Stimulated activated naive CD4-positive, alpha-beta T cell (primary cell): ENCODE measurements at regions not wholly inside any gene's neighbourhood (a gene's known extent, or its start where the extent isn't known, plus 50 kb on each side); places are given as distances from the start of the nearest gene placed in this dataset.

Experiments used
- DNase-seq, 6 experiments: peaks; one replicate each; lab custom pipeline; 2025; lab: John Stamatoyannopoulos, UW

DNA sequence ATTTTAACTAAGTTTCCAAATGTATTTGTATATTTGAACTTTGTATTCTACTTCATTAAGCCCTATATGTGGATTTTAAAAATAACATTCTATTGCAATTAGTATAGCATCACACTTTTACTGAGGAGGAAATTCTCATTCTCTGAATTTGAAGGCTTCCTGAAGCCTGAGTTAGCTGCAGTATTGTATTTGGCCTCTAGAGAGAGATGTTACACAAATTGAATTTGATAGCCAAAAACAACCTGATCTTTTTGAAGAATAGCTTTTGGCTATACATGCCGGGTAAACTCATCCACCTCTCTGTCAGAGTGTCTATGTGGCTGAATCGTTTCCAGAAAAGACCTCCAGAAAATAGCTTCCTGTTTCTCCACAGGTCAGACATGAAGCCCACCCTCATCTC is 316.5 kb upstream of the OR4E1 start:
- DNase-seq: peak in 2 of 6 experiments; percentile 15 to 22

DNA sequence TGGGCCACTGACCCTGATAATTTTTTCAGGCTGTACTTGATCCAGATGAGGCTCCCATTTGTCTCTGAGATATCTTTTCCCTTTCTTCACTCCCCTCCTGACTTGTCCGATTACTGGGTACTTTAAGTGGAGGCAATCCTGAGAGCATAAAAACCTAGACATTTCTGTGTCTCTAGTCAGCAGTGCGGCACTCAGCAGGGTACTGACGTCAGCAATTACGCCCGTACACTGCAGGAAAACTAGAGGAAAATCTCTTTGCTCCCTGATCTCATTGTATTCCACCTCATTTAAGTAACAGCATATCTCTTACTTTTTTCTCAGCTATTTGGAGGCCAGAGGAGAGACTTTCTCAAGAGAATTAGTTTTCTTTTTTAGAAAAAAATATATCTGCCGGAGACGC is 315.5 kb upstream of the OR4E1 start:
- DNase-seq: no peak

DNA sequence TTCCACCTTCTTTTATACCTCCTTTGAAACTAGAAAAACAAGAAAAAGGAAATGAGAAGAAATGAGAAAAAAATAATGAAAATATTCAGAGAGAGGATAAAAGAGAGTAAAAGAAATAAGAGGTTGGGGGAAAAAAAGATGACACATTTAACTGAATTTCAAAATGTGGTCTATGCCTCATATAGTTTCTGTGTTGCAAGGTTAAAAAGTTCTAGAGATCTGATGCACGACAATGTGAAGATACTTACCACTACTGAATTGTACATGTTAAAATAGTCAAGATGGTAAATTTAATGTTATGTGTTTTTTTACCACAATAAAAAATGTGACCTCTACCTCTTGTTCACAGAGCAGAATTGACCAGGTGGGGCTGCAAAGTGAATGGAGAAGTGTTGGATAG is 314.8 kb upstream of the OR4E1 start:
- no peak for DNase-seq

DNA sequence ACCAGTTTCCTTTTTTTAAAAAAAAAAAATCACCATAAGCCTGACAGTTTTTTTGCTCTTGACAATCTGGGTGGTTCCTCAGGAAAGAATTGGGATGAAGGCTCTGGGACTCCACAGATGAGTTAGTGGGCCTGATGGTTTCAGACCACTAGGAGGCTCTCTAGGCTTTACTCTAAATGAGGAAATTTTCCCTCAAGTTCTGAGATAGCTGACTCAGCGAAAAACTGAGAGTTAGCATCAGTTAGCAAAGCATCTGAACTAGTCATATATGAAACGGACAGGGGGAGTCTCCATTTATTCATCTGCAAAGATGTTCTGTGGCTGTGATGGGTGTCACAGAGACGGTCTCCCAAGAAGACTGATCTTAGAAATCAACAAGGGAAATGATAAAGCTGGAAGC is 314.3 kb upstream of the OR4E1 start:
- DNase-seq: peak in 1 of 6 experiments; percentile 7

DNA sequence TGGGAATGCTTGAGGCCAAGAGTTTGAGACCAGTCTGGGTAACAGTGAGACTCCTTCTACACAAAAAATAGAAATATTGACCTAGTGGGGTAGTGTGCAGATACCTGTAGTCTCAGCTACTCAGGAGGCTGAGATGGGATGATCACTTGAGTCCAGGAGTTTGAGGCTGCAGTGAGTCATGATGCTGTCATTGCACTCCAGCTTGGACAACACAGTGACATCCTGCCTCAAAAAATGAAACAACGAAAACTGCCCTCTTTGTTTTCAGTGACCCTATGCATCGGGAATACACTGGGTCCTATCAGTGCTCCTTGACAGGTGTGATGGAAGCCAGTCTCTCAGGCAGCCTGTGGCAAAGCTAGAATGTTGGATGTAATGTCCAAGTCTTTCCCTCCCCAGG is 311.5 kb upstream of the OR4E1 start:
- DNase-seq: no peak

DNA sequence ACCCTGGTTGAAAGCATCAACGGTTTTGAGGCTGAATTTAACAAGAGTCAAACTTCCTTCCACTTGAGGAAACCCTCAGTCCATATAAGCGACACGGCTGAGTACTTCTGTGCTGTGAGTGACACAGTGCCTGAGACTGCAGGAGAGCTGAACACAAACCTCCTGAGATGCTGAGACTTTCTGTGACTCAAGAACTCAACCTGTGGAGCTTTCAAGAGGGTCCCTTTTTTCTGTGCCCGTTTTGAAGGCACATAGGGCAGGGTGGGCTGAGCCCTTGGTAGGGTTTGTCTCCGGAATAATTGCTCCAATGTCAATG is 305.3 kb upstream of the OR4E1 start:
- DNase-seq: no peak

DNA sequence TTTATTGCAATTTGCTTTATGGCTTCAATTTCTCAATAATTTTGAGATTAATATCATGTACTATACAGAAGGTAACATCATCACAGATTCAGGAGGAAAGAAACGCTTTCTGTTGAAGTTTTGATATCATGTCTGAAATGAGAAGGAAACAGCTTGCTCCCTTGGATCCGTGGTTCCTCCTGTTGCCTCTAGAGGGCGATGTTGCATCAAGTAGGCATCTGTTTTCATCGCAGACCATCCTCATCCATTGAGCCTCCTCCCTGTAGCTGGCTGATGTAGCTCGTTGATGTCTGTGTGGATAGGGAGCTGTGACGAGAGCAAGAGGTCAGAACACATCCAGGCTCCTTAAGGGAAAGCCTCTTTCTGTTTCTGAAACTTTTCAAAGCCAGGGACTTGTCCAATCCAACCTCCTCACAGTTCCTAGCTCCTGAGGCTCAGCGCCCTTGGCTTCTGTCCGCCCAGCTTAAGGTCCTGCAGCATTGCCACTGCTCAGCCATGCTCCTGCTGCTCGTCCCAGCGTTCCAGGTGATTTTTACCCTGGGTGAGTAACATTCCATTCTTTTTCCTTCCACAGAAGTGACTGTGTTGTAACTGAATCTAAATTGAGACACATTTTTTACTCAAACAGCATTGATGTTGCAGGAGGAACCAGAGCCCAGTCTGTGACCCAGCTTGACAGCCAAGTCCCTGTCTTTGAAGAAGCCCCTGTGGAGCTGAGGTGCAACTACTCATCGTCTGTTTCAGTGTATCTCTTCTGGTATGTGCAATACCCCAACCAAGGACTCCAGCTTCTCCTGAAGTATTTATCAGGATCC is 304.8 kb upstream of the OR4E1 start:
- DNase-seq: peak; percentile 26 to 74 (median 39)

DNA sequence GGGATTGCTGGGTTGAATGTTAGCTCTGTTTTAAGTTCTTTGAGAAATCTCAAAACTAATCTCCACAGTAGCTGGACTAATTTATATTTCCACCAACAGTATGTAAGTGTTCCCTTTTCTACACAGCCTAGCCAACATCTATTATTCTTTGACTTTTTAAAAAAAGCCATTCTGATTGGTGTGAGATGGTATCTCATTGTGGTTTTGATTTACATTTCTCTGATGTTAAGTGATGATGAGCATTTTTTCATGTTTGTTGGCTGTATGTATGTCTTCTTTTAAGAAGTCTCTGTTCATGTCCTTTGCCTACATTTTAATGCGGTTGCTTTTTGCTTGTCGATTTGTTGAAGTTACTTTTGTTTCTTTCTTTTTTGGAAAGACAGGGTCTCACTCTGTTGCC is 301.1 kb upstream of the OR4E1 start:
- peak in 3 of 6 experiments; percentile 26 to 39 (median 32) for DNase-seq

DNA sequence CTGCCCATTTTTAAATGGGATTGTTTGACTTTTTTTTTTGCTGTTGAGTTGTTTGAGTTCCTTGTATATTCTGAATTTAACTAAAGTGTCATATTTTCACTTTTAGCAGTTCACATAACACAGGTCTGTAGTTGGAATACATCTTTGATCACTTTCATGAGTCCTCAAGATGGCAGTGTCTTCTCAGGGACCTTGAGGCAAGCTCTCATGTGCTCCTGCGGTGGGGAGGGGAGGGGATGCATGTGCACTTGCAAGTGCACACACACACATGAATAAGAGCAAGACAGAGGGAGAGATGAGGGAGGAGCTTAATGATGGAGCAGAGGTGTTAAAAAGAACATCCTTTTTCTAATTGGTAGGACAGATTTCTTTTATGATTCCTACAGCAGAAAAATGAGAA is 291.4 kb upstream of the OR4E1 start:
- DNase-seq: peak; percentile 13 to 61 (median 47)

DNA sequence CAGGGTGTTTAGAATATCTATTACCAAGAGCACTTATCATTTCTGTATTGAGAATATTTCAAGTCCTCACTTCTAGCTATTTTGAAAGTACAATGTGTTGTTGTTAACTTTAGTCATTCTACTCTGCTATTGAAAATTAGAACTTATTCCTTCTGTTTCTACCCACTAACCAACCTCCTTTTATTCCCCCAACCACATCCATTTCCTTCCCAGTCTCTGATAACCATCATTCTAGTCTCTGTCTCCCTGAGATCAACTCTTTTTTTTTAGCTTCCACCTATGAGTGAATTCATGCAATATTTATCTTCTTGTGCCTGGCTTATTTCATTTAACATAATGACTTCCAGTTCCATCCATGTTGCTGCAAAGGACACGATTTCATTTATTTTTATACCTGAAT is 290.6 kb upstream of the OR4E1 start:
- DNase-seq: peak in 2 of 6 experiments; percentile 11 to 17

DNA sequence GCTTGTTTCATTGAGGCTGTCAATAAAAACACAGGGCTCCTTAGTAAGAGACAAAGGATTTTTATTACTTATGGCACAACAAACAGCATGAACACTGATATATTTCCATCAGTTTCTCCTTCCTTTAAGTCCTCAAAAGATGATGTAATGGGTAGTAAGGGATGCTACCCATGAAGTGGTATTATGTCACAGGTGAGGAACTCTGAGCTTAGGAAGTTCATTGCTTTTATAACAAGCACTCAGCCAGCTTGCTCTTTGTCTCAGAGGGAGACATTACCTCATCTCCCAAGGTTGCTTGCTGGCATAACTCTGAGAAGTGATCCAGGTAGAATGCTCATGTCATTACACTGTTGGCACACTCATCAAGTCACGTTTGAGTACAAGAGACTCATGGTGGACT is 287.0 kb upstream of the OR4E1 start:
- no peak for DNase-seq

DNA sequence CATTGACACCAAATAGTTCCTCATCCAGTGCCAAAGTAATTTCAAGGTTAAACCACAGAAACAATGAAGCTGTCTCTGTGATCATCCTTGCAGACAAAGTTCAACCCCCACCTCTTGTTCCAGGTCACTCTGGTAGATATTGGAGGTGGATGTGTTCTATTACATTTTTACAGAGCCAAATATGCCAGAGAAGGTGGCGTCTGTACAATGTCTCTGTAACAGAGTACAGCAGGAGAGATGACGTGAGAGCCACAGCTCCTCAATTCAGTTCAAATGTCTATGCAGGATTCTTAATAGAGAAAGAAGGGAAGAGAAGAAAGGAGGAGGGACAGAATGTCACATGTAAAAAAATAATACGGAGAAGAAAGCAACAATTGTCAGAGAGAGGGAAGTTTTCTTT is 268.3 kb upstream of the OR4E1 start:
- no peak for DNase-seq

DNA sequence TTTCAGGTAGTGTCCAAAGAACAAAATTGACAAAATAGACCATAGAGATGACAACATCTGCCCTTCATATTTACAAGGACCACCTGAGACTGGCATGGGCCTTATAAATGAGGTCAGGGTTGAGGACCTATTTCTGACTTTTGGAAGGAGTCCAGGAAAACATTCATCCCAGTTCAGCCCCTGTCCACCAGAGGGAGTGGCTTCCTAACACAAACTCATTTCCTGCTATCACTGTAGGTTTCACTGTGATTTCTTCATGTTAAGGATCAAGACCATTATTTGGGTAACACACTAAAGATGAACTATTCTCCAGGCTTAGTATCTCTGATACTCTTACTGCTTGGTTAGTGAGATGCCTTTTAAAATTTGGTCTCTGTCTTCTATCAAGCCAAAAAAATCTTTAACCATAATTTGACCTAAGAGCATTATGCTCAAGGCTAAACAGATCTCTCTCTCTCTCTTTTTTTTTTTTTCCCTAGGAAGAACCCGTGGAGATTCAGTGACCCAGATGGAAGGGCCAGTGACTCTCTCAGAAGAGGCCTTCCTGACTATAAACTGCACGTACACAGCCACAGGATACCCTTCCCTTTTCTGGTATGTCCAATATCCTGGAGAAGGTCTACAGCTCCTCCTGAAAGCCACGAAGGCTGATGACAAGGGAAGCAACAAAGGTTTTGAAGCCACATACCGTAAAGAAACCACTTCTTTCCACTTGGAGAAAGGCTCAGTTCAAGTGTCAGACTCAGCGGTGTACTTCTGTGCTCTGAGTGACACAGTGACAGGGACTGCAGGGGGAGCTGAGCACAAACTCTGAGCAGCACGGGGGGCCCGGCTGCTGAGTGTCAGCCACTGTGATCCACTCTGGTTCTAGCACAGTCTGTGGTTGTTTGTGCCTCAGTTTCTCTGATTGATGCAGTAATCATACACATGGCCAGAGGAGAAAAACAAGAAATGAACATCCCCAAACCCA is 267.6 kb upstream of the OR4E1 start:
- DNase-seq: peak in 5 of 6 experiments; percentile 1 to 58 (median 31)

DNA sequence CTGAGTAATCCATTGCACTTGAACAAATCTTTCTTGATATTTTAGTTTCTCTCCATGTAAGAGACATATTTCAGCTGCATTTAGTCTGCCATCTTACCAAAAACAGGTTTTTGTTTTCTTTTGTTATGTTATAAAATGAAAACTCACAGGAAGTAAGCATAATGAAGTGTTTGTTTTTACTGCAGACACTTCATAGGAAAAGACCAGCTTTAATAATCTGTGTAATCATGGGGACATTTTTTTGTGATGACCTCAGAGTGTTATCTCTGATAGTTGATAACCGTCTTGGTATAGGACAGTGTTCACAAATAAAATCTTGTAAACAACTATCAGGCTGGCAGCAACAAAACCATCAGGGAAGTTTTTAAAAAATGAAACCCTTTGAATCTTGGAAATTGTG is 266.2 kb upstream of the OR4E1 start:
- DNase-seq: no peak

DNA sequence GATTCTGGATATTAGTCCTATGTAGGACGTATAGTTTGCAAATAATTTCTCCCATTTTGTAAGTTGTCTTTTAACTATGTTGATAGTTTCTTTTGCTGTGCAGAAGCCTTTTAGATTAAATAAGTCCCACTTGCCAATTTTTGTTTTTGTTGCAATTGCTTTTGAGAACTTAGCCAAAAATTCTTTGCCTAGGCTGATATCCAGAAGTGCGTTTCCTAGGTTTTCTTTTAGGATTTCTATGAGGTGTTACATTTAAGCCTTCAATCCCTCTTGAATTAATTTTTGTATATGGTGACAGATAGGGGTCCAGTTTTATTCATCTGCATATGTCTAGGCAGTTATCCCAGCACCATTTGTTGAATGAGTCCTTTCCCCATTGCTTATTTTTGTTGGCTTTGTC is 264.4 kb upstream of the OR4E1 start:
- no peak for DNase-seq

DNA sequence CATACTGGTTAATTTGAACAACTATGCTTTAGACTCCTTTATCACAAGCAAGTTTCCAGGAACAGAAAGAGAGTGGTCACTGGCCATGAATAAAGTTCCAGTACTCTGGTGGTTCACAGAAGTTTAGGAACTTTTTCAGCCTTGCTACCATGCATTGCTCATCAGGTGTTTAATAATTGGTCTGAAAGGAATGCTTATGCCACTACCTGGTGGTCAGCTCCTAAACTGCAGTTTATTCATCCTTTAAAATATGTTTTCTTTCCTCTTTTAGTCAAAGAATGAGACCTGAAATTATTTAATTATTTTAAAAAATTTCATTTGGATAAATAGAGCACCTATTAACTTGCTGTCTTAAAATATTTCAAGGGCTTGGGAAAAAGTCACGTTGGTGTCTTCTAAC is 260.1 kb upstream of the OR4E1 start:
- peak in 2 of 6 experiments; percentile 5 to 25 for DNase-seq

DNA sequence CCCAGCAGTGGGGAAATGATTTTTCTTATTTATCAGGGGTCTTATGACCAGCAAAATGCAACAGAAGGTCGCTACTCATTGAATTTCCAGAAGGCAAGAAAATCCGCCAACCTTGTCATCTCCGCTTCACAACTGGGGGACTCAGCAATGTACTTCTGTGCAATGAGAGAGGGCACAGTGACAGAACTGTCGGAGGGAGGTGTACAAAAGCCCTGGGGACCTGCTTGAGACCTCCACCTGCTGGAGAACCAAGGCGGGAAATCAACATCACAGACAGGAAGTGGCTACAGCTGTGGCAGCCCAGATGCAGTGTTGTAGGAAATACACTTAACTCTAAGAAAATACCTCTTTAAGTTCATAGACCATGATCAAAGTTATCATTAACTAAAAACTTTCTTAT is 250.9 kb upstream of the OR4E1 start:
- peak; percentile 40 to 74 (median 67) for DNase-seq

DNA sequence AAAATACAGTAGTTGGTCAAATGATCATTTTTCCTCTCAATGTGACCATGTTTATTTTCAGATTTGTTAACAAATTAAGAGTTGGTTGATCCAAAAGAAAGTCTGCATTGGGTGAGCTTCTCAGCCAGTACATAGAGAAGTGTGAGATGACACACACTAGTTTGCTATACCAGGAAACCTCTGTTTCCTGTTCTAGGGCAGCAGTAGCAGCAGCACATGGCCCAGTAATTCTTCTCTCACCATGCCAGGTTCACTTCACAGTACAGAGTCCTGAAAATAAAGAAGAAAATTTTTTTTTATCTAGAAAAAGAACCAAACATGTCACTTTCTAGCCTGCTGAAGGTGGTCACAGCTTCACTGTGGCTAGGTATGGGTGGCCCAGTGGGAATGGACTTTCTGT is 250.2 kb upstream of the OR4E1 start:
- DNase-seq: peak in 5 of 6 experiments; percentile 5 to 57 (median 50)

DNA sequence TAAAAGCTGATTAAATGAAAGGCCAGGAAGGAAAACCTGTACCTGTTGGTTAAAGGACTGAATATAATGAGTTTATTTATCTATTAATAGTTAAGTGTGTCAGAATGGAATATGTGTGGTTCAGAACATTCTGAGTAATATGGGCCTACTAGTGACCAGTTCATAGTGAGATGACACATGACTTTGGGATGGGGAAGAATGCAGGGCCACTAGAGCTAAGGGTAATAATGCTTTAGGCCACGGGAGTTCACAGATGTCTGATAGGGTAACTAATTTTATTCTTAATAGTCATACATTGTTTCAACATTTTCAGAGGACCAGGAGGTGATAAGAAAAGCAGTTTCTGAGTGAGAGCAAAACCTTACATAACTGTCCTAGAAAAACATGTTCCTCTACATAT is 247.8 kb upstream of the OR4E1 start:
- DNase-seq: no peak

DNA sequence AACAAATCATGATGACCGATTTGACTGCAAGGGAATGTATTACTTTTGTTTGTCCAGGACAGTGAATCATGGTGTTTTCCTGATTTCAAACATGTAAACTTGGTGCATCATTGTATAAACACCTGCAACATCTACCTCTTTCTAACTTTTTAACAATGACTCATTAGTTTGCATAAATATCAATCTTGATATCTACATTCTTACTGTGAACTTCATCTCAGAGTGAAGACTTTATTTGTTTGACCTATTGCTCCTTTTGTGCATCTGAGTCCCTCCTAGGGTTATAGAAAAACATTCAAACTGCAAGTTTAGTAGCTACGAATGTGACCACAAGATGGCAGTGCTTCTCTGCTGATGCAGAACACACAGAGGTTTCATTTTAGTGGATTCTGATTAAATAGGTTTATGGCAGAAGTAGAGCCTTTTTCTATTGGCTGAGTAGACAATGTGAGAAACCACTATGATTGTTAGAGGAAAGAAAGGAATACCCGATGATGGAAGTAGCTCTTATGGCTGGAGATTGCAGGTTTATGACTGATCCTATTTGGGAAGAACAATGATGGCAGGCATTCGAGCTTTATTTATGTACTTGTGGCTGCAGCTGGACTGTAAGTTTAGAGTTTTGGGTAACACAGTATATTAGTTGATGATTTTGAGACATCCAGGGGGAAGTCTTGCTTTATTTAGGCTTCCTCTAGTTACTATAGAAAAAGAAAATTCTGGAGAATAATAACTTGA is 244.2 kb upstream of the OR4E1 start:
- peak in 5 of 6 experiments; percentile 43 to 72 (median 56) for DNase-seq

DNA sequence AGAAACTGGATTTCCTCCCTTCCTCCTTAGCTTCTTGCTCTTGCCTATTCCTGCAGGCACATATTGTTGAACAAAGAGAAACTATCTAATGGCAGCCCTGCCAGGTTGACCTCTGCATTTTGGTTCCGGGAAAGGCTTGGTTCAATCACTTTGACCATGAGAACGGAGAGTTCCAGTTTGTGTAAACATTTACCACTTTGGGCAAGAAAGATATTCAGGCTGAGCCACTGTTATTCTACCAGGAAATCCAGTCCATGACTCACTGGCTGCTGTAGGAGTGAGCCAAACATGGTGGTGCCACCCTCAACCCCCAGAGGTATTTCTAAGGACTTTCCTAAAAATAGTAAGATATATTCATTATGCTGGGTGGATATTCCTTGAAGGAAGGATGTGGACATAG is 242.2 kb upstream of the OR4E1 start:
- no peak for DNase-seq

DNA sequence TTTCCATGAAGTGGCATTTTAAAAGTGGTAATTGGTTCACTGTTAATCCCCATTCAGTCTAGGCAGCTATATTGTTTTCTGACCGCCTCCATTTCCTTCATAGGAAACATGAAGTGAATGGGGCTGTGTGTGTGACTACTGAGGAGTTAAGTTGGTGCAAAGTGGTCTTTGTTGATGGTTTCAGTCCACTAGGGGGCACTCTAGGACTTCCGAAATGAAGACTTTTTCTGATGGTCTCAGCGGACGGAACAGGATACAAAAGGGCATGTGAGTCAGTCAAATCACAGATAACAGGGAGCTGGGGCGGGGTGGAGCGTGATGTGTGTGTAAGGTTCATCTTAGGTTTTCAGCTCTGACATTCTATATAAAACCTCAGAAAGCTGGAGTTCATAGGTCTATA is 240.1 kb upstream of the OR4E1 start:
- peak; percentile 29 to 83 (median 68) for DNase-seq
